Activated CD4-positive, alpha-beta memory T cell treated with anti-CD3 and anti-CD28 coated beads for 36 hours (primary cell): ENCODE measurements at regions not wholly inside any gene's neighbourhood (a gene's known extent, or its start where the extent isn't known, plus 50 kb on each side); places are given as distances from the start of the nearest gene placed in this dataset.
"Not testable (repeated sequence)": the region's sequence is repeated elsewhere in the genome, so short reads cannot be mapped to it uniquely, and the experiment has no call there.

Experiments
- CTCF ChIA-PET: fragments of 350-600 bp; sonication (Branson Sonifier 250); formaldehyde crosslinking; loops from one replicate; lab custom pipeline; 2021; ENCODE audit warnings: antibody characterized with exemption, inconsistent platforms; lab: Charles Lee
- POLR2A ChIA-PET: fragments of 350-600 bp; sonication (Branson Sonifier 250); formaldehyde crosslinking; loops from one replicate; lab custom pipeline; 2021; ENCODE audit warnings: antibody characterized with exemption; lab: Charles Lee
- DNase-seq: peaks from one replicate; pipeline ENCODE4 v3.0.0-alpha.2; 2020
- H3K27ac Mint-ChIP-seq: one replicate; pipeline ENCODE4 v1.8.0; 2021; ENCODE audit warnings: mixed read lengths
- H3K27me3 Mint-ChIP-seq: one replicate; pipeline ENCODE4 v1.8.0; 2021; ENCODE audit warnings: mixed read lengths
- H3K36me3 Mint-ChIP-seq: one replicate; pipeline ENCODE4 v1.8.0; 2021; ENCODE audit warnings: mixed read lengths
- H3K4me1 Mint-ChIP-seq: one replicate; pipeline ENCODE4 v1.8.0; 2021; ENCODE audit warnings: low read depth, mixed read lengths
- H3K4me3 Mint-ChIP-seq: one replicate; pipeline ENCODE4 v1.8.0; 2021; ENCODE audit warnings: mild to moderate bottlenecking, mixed read lengths
- H3K9me3 Mint-ChIP-seq: one replicate; pipeline ENCODE4 v1.8.0; 2021; ENCODE audit warnings: mixed read lengths
- intact Hi-C: fragments of 100-400 bp; cut with micrococcal nuclease; formaldehyde crosslinking; loops from one replicate; pipeline ENCODE4 v1.15.1; 2023

DNA sequence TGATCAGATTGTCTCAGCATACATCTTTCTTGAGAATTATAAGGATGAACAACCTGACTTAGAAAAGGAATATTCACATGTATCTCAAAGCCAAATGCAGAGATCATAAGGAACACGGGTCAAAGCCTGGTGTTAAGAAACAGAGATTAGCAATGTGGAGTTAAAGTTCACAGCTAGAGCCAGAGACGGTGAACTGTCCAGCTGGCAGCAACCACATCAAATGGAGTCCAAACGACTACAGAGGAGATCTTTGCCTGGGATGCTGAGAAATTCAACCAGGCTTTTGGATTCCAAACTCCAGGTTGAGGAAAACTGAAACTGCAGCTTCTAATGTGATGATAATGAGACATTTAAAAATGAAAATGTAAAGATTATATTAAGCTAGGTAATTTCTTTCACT, 939.9 kb upstream of the NXPH2 start:
- no peak overlapping the region for H3K27ac Mint-ChIP-seq
- no peaks in the 10 kb centered on the region for H3K36me3 Mint-ChIP-seq

DNA sequence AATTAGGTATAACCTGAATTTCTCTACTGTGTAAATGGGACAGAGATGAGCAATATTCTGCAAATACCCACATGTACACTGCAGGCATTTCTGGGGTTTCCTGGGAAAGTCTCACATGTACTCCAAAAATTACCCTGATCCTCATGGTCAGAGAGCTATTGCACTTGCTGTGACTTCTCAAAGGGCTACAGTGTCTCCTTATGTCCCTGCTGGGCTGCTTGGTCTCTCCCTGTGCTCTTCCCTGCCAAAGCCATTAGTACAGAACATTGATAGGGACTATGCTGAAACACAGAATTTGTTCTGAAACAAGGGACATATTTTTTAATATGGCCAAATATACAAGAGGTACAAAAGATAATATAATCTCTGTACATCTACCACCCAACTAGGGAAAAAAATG, 924.4 kb upstream of the NXPH2 start:
- Mint-ChIP-seq H3K9me3 (peaks cover 13% of the 10 kb centered on the region), H3K27me3 (no peaks in the 10 kb centered on the region), H3K36me3 (no peaks in the 10 kb centered on the region), H3K4me3 (no peak overlapping the region), H3K27ac (no peak overlapping the region), H3K4me1 (no peaks in the 10 kb centered on the region)
- intact Hi-C loops = no loop called here
- ChIA-PET CTCF (no interaction called here), POLR2A (no interaction called here)
- no peak for DNase-seq

More for the DNA sequence above, 939.9 kb upstream of the NXPH2 start:
- ChIA-PET CTCF (no interaction called here), POLR2A (no interaction called here)
- intact Hi-C loops = no loop called here
- Mint-ChIP-seq H3K4me1 (no peaks in the 10 kb centered on the region), H3K9me3 (peaks cover 26% of the 10 kb centered on the region), H3K4me3 (no peak overlapping the region), H3K27me3 (no peaks in the 10 kb centered on the region)
- DNase-seq = no peak

DNA sequence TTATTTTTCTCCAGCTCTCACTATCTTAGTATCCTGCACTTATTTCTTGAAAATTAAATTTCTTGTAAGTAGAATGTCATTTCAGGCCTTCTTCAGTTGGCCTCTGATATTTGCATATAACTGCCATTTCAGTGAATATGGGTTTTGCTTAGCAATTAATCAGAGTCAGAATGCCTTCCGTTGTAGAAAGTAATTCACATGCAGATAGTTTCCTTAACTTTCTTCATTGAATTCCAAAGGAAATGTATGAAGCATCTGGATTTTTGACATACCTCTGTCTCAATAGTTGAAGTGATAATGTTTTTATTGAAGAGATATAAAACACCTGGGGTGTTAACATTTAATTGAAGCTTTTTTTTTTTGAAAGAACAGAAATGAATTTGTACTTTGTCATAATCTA, 914.1 kb upstream of the NXPH2 start:
- intact Hi-C loops = no loop called here
- Mint-ChIP-seq H3K4me1 (no peaks in the 10 kb centered on the region), H3K36me3 (no peaks in the 10 kb centered on the region), H3K9me3 (peaks cover 7% of the 10 kb centered on the region), H3K27me3 (no peaks in the 10 kb centered on the region), H3K4me3 (no peak overlapping the region), H3K27ac (no peak overlapping the region)
- POLR2A ChIA-PET = no interaction called here
- no peak for DNase-seq
- CTCF ChIA-PET = no interaction called here

DNA sequence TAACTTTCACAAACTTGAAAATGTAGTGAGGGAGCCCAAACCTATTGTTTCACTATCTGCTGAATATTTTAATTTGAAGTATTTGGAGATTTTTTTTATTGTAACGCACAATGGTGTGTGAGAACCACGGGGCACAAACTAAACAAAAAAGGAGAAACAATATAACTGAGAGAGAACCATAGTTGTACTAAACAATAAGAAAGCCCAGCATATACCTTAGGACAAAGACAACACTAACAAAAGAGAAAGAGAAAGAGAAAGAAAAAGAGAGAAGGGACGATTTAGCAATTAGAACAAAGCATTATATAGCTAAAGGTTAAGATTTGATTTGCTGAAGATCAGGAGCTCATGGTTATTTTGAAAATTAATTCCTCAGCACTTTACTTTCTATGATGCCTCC, 906.0 kb upstream of the NXPH2 start:
- H3K36me3 Mint-ChIP-seq = no peaks in the 10 kb centered on the region
- DNase-seq = no peak
- H3K4me1 Mint-ChIP-seq = no peaks in the 10 kb centered on the region
- no peaks in the 10 kb centered on the region for H3K27me3 Mint-ChIP-seq
- H3K9me3 Mint-ChIP-seq = peaks cover 20% of the 10 kb centered on the region
- H3K4me3 Mint-ChIP-seq = no peak overlapping the region
- CTCF ChIA-PET = no interaction called here
- H3K27ac Mint-ChIP-seq = no peak overlapping the region
- intact Hi-C loops = no loop called here
- POLR2A ChIA-PET = no interaction called here

DNA sequence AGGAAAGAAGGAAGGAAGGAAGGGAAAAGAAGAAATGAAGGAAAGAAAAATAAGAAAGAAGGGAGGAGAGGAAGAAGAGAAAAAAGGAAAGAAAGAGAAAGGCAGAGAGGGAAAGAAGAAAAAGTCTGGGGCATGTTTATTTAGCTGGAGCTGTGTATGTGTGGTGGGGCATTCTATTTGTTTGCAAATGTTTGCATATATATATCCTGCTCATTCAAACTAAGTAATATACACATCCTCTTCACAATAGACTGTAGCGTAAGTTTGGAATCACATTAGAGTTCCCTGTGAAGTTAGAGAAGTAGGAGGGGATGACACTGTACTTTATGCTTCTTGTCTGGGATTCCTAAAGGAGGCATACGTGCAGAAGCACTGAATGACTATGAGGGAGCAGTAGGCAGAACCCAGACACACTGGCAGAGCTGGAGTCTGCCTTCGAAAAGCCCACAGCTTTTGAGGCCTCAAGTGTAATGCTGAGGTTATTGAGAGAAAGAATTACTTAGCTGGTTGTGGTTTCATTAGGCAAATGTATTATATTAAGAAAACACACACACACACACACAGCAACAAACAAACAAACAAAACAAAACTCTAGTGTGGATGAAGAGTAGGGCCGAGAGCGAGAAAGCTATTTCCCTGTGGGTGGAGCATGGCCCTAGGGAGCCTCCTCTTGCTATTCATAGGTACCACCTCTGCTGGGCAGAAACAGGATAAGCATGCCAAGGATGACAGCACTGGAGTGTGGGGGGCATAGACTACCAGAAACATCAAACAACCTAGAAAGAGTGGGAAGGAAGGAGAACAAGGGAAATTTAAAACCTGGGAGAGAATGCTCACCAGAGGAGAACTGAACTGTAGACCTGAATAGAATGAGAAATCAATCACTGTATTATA, 905.1 kb upstream of the NXPH2 start:
- Mint-ChIP-seq H3K4me3 (no peak overlapping the region), H3K9me3 (peaks cover 22% of the 10 kb centered on the region), H3K27ac (no peak overlapping the region), H3K4me1 (no peaks in the 10 kb centered on the region), H3K27me3 (no peaks in the 10 kb centered on the region), H3K36me3 (no peaks in the 10 kb centered on the region)
- DNase-seq = no peak
- ChIA-PET POLR2A (no interaction called here), CTCF (no interaction called here)
- intact Hi-C loops = no loop called here

DNA sequence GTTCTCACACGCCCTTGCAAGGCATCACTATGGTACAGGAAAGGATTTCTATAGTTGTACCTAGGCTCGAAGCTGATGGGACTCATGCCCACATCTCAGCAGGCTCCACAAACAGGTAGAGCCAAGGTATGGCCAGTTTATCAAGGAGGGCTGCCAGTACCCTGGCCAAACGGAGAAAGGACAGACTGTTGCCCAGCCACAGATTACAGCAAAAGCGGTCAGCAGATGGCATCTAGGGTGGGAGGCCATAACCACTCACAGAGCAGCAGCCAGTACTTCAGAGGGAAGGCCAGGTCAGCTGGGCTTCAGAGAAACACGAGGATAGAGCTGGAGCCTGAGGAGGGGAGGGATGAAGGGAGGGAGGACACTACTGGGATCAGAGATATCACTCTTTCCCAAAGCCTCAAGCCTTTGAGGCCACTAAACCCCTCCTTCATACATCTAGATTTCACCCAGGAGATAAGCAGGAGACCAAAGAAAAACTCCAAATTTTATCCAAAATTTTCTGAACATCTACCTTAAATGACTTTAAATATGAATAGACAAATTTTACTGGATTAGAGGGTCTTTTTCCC, 904.2 kb upstream of the NXPH2 start:
- no peaks in the 10 kb centered on the region for H3K27me3 Mint-ChIP-seq
- no peaks in the 10 kb centered on the region for H3K4me1 Mint-ChIP-seq
- intact Hi-C loops = no loop called here
- ChIA-PET CTCF (no interaction called here), POLR2A (no interaction called here)
- H3K4me3 Mint-ChIP-seq = no peak overlapping the region
- peaks cover 22% of the 10 kb centered on the region for H3K9me3 Mint-ChIP-seq
- no peak overlapping the region for H3K27ac Mint-ChIP-seq
- no peak for DNase-seq
- peaks cover 1% of the 10 kb centered on the region for H3K36me3 Mint-ChIP-seq

DNA sequence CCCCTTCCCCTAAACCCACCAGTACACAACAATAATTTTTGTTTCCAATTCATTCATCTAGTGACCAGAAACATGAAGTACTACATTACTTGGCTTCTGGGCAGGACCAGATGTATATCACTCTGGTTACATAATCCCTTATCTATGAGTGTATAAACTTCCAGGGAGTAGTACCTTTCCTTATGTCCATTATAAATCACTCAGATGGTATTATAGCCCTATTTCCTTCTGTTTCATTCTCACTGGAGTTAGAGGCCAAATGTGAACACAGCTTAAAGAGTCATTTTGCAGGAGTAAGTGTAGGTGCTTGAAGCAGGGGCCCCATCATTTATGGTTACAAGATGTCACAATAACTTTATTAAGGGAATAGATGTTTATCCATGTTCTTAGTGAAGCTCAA, 894.4 kb upstream of the NXPH2 start:
- POLR2A ChIA-PET = no interaction called here
- Mint-ChIP-seq H3K4me3 (no peak overlapping the region), H3K9me3 (no peaks in the 10 kb centered on the region), H3K27ac (no peak overlapping the region), H3K27me3 (no peaks in the 10 kb centered on the region), H3K36me3 (no peaks in the 10 kb centered on the region), H3K4me1 (no peaks in the 10 kb centered on the region)
- CTCF ChIA-PET = interaction anchor here (0.6 kb wide), 1 partner anchor 65 kb away, joined by 3 read pairs; no protein-coding TSS in a partner anchor
- intact Hi-C loops = no loop called here
- no peak for DNase-seq

DNA sequence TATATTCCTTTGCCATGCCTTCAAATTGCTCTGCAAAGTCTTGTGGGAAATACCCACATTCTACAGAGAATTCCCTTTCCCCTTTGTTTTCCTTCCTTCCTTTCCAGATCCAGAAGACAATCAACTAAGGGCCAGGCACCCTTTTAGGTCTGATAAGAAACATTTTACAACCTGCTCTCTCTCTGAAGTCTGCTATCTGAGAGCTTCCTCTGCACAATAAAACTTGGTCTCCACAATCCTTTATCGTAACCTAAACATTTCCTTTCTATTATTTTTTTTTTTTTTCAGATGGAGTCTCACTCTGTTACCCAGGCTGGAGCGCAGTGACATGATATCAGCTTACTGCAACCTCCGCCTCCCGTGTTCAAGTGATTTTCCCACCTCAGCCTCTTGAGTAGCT, 893.3 kb upstream of the NXPH2 start:
- POLR2A ChIA-PET, DNase-seq, H3K4me3 Mint-ChIP-seq, H3K4me1 Mint-ChIP-seq, H3K27ac Mint-ChIP-seq, H3K36me3 Mint-ChIP-seq, intact Hi-C loops, CTCF ChIA-PET, H3K9me3 Mint-ChIP-seq, H3K27me3 Mint-ChIP-seq: not testable (repeated sequence)

DNA sequence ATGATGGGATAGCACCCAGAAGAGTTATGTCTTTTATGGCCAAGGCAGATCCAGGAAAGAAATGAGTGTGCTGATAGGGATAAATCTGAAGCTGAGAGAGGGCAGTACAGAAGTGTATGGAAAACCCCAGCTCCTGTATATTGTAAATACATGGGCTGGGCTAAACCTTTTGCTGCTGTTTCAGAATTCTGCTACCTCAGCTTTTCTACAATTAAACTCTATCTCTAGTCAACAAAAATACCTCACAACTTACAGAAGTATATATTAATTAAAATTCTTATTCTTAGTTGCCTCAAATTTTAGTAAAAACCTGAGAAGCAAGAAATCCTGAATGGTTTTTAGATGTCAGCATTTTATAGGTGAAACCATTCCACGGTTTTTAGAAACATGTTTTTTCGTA, 889.5 kb upstream of the NXPH2 start:
- H3K27ac Mint-ChIP-seq = no peak overlapping the region
- CTCF ChIA-PET = no interaction called here

DNA sequence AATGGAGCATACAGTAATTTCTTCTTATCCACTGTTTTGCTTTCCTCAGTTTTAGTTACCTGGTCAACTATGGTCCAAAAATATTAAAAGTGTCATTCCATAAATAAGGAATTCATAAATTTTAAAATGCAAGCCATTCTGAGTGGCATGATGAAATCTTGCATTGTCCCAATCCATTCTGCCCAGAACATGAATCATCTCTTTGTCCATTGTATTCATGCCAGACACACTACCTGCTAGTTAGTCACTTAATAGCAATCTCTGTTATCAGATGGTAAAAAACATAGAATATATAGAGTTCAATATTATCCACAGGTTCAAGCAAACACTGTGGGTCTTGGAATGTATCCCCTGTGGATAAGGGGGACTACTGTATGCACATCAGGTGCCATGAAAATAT, 872.2 kb upstream of the NXPH2 start:
- Mint-ChIP-seq H3K27me3 (no peaks in the 10 kb centered on the region), H3K27ac (no peak overlapping the region), H3K36me3 (no peaks in the 10 kb centered on the region), H3K9me3 (peaks cover 26% of the 10 kb centered on the region), H3K4me1 (no peaks in the 10 kb centered on the region), H3K4me3 (no peak overlapping the region)
- ChIA-PET POLR2A (no interaction called here), CTCF (no interaction called here)
- no peak for DNase-seq
- intact Hi-C loops = no loop called here

More for the DNA sequence above, 889.5 kb upstream of the NXPH2 start:
- no peak overlapping the region for H3K4me3 Mint-ChIP-seq
- H3K27me3 Mint-ChIP-seq = no peaks in the 10 kb centered on the region
- POLR2A ChIA-PET = no interaction called here
- no peaks in the 10 kb centered on the region for H3K4me1 Mint-ChIP-seq
- DNase-seq = no peak
- peaks cover 4% of the 10 kb centered on the region for H3K9me3 Mint-ChIP-seq
- intact Hi-C loops = no loop called here
- H3K36me3 Mint-ChIP-seq = no peaks in the 10 kb centered on the region

DNA sequence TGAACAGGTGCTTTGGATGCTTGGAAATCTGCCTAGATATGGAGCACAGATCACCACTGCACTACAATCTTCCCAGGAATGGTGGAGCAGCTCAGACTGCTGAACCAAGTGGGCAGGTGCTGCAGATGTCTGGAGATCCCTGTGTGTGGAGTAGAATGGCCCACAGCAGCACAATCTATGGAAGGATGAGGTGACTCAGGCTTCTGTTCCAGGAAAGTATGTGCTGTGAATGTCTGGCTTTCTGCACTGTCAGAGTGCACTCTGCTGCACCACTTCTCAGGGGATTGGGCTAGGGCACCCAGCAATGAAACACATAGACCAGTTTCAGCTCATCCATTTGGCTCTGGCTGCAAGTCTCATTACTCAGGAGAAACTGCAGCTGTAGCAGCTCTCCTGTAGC, 865.4 kb upstream of the NXPH2 start:
- Mint-ChIP-seq H3K27ac (no peak overlapping the region), H3K4me3 (no peak overlapping the region), H3K9me3 (peaks cover 52% of the 10 kb centered on the region), H3K27me3 (no peaks in the 10 kb centered on the region), H3K36me3 (peaks cover 2% of the 10 kb centered on the region), H3K4me1 (no peaks in the 10 kb centered on the region)
- ChIA-PET CTCF (no interaction called here), POLR2A (no interaction called here)
- intact Hi-C loops = no loop called here
- DNase-seq = no peak

DNA sequence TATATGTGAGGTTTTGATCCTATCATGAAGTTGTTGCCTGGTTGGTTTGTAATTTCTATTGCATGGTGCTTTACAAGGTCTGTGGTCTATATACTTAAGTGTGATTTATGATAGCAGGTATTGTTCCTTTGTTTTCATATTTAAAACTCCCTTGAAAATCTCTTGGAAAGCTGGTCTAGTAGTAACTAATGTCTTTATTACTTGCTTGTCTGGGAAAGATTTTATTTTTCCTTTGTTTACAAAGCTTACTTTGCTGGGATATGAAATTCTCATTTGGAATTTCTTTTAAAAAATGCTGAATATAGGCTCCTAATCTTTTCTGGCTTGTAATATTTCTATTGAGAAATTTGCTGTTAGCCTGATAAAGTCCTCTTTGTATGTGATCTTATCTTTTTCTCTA, 862.9 kb upstream of the NXPH2 start:
- Mint-ChIP-seq H3K36me3 (peaks cover 2% of the 10 kb centered on the region), H3K9me3 (peaks cover 40% of the 10 kb centered on the region), H3K27me3 (no peaks in the 10 kb centered on the region), H3K27ac (no peak overlapping the region), H3K4me3 (no peak overlapping the region), H3K4me1 (no peaks in the 10 kb centered on the region)
- POLR2A ChIA-PET = no interaction called here
- CTCF ChIA-PET = no interaction called here
- no peak for DNase-seq
- intact Hi-C loops = no loop called here

DNA sequence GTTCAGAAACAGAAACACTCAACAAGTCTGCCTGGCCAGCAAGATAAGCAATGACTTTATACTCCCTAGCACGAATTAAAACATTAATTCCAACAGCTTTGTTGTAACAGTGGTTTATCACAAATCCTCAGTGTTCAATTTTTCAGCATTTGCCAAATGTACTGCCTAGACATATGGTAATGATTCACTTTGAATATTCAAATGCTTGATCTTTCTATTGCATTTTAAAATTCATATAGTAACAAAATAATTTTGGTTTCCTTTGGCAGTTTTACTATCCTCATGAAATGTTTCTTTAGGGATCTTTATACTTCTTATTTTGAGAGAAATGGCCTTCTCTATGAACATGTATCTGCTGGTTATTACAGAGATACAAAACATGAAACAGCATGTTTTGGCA, 851.8 kb upstream of the NXPH2 start:
- POLR2A ChIA-PET = no interaction called here

More for the DNA sequence above, 851.8 kb upstream of the NXPH2 start:
- CTCF ChIA-PET = no interaction called here
- Mint-ChIP-seq H3K27ac (no peak overlapping the region), H3K27me3 (no peaks in the 10 kb centered on the region), H3K36me3 (no peaks in the 10 kb centered on the region), H3K4me3 (no peak overlapping the region), H3K9me3 (peaks cover 16% of the 10 kb centered on the region), H3K4me1 (no peaks in the 10 kb centered on the region)
- DNase-seq = no peak
- intact Hi-C loops = no loop called here
